ENCODE measurements at regions not wholly inside any gene's neighbourhood (a gene's known extent, or its start where the extent isn't known, plus 50 kb on each side); places are given as distances from the start of the nearest gene placed in this dataset.

GRCh38 chr13:60699636-60700035, 302.6 kb downstream of the TDRD3 start:
- no CpG with 5 or more reads among the region's 2 CpGs for WGBS (ENCODE audit: insufficient coverage)
- no peaks in the 10 kb centered on the region for H3K79me2 ChIP-seq (ENCODE audit: insufficient read depth, low read length)
- H3K36me3 ChIP-seq (replicated peaks in 1 of 2; ENCODE audit: control insufficient read depth in 1 of 2, insufficient read depth in 2 of 2, low read length in 2 of 2), result no peaks in the 10 kb centered on the region
- H2AFZ ChIP-seq (ENCODE audit: insufficient read depth, low read depth, low read length, poor library complexity, severe bottlenecking), result no peak overlapping the region
- DNase-seq, result no peak
- H3K4me3 Mint-ChIP-seq, result no peak overlapping the region
- H3K27me3 ChIP-seq (ENCODE audit: control insufficient read depth in 2 of 2, insufficient read depth in 2 of 2, low read length in 2 of 2), result no peaks in the 10 kb centered on the region
- no peak for TF ChIP-seq CTCF (IDR thresholded peaks at IDR 0.05)
- no peaks in the 10 kb centered on the region for H3K4me1 Mint-ChIP-seq
- H3K27me3 Mint-ChIP-seq (ENCODE audit: low read depth in 3 of 3), result no peaks in the 10 kb centered on the region
- intact Hi-C loops (cut with micrococcal nuclease), result no loop called here
- no peaks in the 10 kb centered on the region for H3K4me1 ChIP-seq (ENCODE audit: control insufficient read depth in 1 of 2, insufficient read depth in 2 of 2, low read length in 2 of 2)
- no peaks in the 10 kb centered on the region for H3K9me3 ChIP-seq (replicated peaks in 1 of 2; ENCODE audit: control insufficient read depth in 1 of 2, insufficient read depth in 1 of 2, low read length in 2 of 2)
- no peaks in the 10 kb centered on the region for H3K36me3 Mint-ChIP-seq
- H3K9ac ChIP-seq (ENCODE audit: insufficient read depth, low read length, poor library complexity, severe bottlenecking), result no peak overlapping the region
- H3K4me3 ChIP-seq (replicated peaks in 1 of 3; ENCODE audit: low read depth in 2 of 3, low read length in 3 of 3), result no peak overlapping the region
- no peak overlapping the region for H3K4me2 ChIP-seq (replicated peaks; ENCODE audit: extremely low read depth, low read length, poor library complexity, severe bottlenecking)
- H3K27ac Mint-ChIP-seq, result no peak overlapping the region
- no peaks in the 10 kb centered on the region for H4K20me1 ChIP-seq (ENCODE audit: insufficient read depth, low read length)
- H3K9me3 Mint-ChIP-seq, result peaks cover 0 to 5% (median 2%) of the 10 kb centered on the region in 7 donors
- no peak overlapping the region for H3K27ac ChIP-seq (ENCODE audit: low read depth in 1 of 2, low read length in 2 of 2)

GRCh38 chr13:60696602-60697001, 299.6 kb downstream of the TDRD3 start:
- Histone ChIP-seq H4K20me1 (ENCODE audit: insufficient read depth, low read length) (no peaks in the 10 kb centered on the region), H2AFZ (ENCODE audit: insufficient read depth, low read depth, low read length, poor library complexity, severe bottlenecking) (no peak overlapping the region), H3K4me1 (ENCODE audit: control insufficient read depth in 1 of 2, insufficient read depth in 2 of 2, low read length in 2 of 2) (no peaks in the 10 kb centered on the region), H3K36me3 (replicated peaks in 1 of 2; ENCODE audit: control insufficient read depth in 1 of 2, insufficient read depth in 2 of 2, low read length in 2 of 2) (no peaks in the 10 kb centered on the region), H3K4me2 (replicated peaks; ENCODE audit: extremely low read depth, low read length, poor library complexity, severe bottlenecking) (no peak overlapping the region), H3K9me3 (replicated peaks in 1 of 2; ENCODE audit: control insufficient read depth in 1 of 2, insufficient read depth in 1 of 2, low read length in 2 of 2) (peaks cover 0 to 2% of the 10 kb centered on the region in 2 donors), H3K4me3 (replicated peaks in 1 of 3; ENCODE audit: low read depth in 2 of 3, low read length in 3 of 3) (no peak overlapping the region), H3K27ac (ENCODE audit: low read depth in 1 of 2, low read length in 2 of 2) (no peak overlapping the region), H3K9ac (ENCODE audit: insufficient read depth, low read length, poor library complexity, severe bottlenecking) (no peak overlapping the region), H3K27me3 (ENCODE audit: control insufficient read depth in 2 of 2, insufficient read depth in 2 of 2, low read length in 2 of 2) (no peaks in the 10 kb centered on the region), H3K79me2 (ENCODE audit: insufficient read depth, low read length) (no peaks in the 10 kb centered on the region)
- H3K27me3 Mint-ChIP-seq (ENCODE audit: low read depth in 3 of 3), result no peaks in the 10 kb centered on the region
- no peak overlapping the region for H3K4me3 Mint-ChIP-seq
- WGBS (ENCODE audit: insufficient coverage), result 45% methylated on average over 4 of the region's 6 CpGs
- no peak overlapping the region for H3K27ac Mint-ChIP-seq
- intact Hi-C loops (cut with micrococcal nuclease), result no loop called here
- peaks cover 0 to 7% (median 2%) of the 10 kb centered on the region in 7 donors for H3K9me3 Mint-ChIP-seq
- no peaks in the 10 kb centered on the region for H3K4me1 Mint-ChIP-seq
- TF ChIP-seq CTCF (IDR thresholded peaks at IDR 0.05), result no peak
- H3K36me3 Mint-ChIP-seq, result no peaks in the 10 kb centered on the region
- DNase-seq, result no peak

Data from CD14-positive monocyte (primary cell).